ENCODE measurements at regions not wholly inside any gene's neighbourhood (a gene's known extent, or its start where the extent isn't known, plus 50 kb on each side); places are given as distances from the start of the nearest gene placed in this dataset.

DNA sequence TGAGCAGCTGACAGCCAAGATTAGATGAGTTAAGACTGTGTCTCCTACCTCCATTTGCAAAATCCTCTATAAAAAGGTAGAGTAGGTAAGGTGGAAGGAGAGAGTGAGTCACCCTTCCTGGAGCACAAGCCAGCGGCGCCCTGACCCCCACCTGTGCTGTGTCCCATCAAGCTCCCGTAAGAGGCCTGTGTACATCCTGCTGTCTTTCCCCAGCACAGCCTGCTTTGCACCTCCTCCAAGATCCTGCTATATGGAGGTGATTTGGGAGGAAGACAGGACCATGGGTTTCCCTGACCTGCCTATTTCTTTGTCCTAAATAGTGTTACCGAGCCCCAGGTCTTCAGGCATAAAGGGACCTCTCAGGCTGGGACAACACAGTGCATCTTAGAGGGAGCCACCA is 62.3 kb upstream of the UQCRFS1 start:
- no peak for DNase-seq (ENCODE audit: low read depth, low spot score)
- TF ChIP-seq, protein P1, sequence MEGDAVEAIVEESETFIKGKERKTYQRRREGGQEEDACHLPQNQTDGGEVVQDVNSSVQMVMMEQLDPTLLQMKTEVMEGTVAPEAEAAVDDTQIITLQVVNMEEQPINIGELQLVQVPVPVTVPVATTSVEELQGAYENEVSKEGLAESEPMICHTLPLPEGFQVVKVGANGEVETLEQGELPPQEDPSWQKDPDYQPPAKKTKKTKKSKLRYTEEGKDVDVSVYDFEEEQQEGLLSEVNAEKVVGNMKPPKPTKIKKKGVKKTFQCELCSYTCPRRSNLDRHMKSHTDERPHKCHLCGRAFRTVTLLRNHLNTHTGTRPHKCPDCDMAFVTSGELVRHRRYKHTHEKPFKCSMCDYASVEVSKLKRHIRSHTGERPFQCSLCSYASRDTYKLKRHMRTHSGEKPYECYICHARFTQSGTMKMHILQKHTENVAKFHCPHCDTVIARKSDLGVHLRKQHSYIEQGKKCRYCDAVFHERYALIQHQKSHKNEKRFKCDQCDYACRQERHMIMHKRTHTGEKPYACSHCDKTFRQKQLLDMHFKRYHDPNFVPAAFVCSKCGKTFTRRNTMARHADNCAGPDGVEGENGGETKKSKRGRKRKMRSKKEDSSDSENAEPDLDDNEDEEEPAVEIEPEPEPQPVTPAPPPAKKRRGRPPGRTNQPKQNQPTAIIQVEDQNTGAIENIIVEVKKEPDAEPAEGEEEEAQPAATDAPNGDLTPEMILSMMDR (IDR thresholded peaks at IDR 0.05; ENCODE audit: low read depth, low read length): no peak
- in situ Hi-C loops (cut with HindIII; ENCODE audit: low sequenced_read_pairs): no loop called here
- H3K4me3 ChIP-seq (ENCODE audit: low read depth, low read length): no peak overlapping the region

DNA sequence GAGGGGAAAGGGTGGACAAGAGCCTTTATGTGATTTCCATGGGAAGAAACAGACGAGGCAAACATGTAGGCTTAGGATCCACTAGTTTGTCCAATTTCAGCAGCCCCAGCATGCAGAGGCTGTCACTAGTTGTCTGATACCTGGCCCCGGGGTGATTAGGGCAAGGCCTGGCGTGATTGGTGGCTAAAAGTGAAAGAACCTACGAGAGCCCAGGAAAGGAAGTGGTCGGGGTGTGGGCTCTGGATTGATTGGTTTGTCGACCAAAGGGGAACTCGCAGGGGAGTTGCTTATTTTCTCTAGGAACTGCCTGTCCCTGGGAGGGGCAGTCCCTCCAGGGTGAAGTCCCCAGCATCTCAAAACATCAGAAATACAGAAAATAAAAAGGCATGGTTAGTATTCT is 64.2 kb upstream of the UQCRFS1 start:
- H3K4me3 ChIP-seq (ENCODE audit: low read depth, low read length): no peak overlapping the region
- TF ChIP-seq, protein P1 (IDR thresholded peaks at IDR 0.05; ENCODE audit: low read depth, low read length): no peak
- DNase-seq (ENCODE audit: low read depth, low spot score): no peak
- in situ Hi-C loops (cut with HindIII; ENCODE audit: low sequenced_read_pairs): no loop called here

DNA sequence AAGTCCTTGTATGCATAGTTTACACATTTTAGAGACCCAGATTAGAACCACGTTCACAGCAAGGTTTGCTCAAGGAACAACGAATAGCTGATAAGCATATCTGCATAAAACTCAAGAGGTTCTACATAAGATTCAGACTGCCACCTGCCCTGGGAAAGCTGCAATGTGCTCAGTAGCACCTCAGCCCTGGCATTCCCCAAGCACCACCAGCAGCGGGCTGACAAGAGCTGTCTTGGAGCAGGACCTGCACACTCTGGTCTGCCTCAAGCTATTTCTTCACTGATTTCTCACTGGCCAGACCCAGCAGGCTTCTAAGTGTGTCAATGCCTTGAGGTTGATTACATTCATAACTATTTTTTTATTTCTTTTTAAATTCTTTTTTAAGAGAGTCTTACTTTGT is 65.8 kb upstream of the UQCRFS1 start:
- TF ChIP-seq, protein P1 (IDR thresholded peaks at IDR 0.05; ENCODE audit: low read depth, low read length): no peak
- DNase-seq (ENCODE audit: low read depth, low spot score): no peak
- in situ Hi-C loops (cut with HindIII; ENCODE audit: low sequenced_read_pairs): no loop called here

DNA sequence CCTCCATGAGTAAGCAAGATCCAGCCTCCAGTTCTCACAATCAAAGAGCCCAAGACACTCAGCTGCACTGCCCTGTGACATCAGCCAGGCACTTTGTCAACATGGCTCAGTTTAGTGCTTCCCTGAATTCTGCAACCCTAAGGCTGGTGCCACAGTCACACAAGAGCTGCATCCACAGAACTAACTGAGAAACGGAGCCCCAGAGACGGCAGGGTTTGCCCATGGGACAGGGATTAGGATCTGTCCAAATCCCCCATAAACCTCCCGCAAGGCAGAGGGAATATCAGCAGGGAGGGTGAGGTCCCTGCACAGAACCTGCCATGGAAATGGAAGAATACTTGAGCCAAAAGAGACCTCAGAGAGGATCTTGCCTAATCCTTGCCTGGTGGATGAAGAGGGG is 70.4 kb upstream of the UQCRFS1 start:
- no peak for DNase-seq (ENCODE audit: low read depth, low spot score)
- TF ChIP-seq, protein P1 (IDR thresholded peaks at IDR 0.05; ENCODE audit: low read depth, low read length): no peak
- in situ Hi-C loops (cut with HindIII; ENCODE audit: low sequenced_read_pairs): no loop called here
- H3K4me3 ChIP-seq (ENCODE audit: low read depth, low read length): no peak overlapping the region

More for the DNA sequence above, 65.8 kb upstream of the UQCRFS1 start:
- H3K4me3 ChIP-seq (ENCODE audit: low read depth, low read length): no peak overlapping the region

DNA sequence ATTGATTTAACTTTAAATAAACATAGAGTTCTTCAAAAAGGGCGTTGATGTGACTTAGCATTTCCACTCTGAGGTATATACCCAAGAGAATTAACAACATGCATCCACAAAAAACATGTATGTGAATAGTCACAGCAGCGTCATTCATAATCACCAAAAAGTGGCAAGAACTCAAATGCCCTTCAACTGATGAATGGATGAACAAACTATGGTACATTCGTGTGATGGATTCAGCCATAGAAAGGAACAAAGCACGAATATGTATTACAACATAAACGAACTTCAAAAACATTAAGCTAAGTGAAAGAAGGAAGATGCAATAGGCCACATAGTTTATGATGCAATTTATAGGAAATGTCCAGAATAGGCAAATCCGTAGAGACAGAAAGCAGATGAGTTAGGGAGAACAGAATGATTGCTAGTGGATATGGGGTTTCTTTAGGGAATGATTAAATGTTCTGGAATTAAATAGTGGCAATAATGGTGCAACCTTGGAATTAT is 72.3 kb upstream of the UQCRFS1 start:
- DNase-seq (ENCODE audit: low read depth, low spot score): no peak
- in situ Hi-C loops (cut with HindIII; ENCODE audit: low sequenced_read_pairs): no loop called here
- TF ChIP-seq, protein P1 (IDR thresholded peaks at IDR 0.05; ENCODE audit: low read depth, low read length): no peak
- no peak overlapping the region for H3K4me3 ChIP-seq (ENCODE audit: low read depth, low read length)

DNA sequence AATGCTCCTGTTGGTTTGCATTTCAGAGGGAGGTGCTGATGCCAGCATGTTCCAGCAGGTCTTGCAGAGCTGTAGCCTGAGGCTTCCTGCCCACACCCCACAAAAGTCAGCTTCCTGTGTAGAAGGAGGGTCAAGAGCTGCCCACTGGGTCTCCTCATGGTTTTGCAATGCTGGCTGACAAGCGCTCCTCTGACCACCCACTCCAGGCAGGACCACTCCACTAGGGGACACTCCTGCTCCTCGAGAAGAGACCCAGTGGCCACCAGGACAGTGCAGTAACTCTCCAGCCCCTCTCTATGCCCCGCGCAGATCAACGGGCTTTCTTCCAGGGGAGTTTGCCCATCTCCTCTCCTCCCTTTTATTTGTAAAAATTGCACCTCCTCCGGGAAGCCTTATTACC is 72.9 kb upstream of the UQCRFS1 start:
- no peak overlapping the region for H3K4me3 ChIP-seq (ENCODE audit: low read depth, low read length)
- DNase-seq (ENCODE audit: low read depth, low spot score): no peak
- TF ChIP-seq, protein P1 (IDR thresholded peaks at IDR 0.05; ENCODE audit: low read depth, low read length): no peak

DNA sequence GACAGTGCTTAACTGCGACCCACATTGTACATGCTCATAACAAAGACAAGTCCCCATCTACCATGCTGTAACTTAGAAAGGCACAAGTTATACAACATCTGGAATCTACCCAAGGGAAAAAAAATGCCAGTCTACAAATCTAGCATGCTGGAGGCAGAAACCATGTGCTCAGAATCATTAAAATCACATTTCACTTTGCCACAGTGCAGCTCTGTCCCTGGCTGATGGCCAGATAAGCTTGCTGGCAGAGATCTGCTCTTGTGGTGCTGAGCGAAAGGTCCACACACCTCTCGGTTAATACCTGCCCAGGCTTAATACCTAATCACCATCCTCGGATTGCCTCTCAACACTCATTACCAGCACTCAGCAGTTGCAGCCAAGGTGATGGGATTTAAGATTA is 74.1 kb upstream of the UQCRFS1 start:
- in situ Hi-C loops (cut with HindIII; ENCODE audit: low sequenced_read_pairs): no loop called here
- DNase-seq (ENCODE audit: low read depth, low spot score): no peak
- TF ChIP-seq, protein P1 (IDR thresholded peaks at IDR 0.05; ENCODE audit: low read depth, low read length): no peak

More for the DNA sequence above, 72.9 kb upstream of the UQCRFS1 start:
- in situ Hi-C loops (cut with HindIII; ENCODE audit: low sequenced_read_pairs): no loop called here

More for the DNA sequence above, 74.1 kb upstream of the UQCRFS1 start:
- no peak overlapping the region for H3K4me3 ChIP-seq (ENCODE audit: low read depth, low read length)

Measured in astrocyte of the spinal cord (primary cell).